Stimulated activated CD4-positive, alpha-beta T cell treated with anti-CD3 and anti-CD28 coated beads, Interleukin-1b, Interleukin-23, amount 100 ng/mL, for 24 hours (primary cell): ENCODE measurements at regions not wholly inside any gene's neighbourhood (a gene's known extent, or its start where the extent isn't known, plus 50 kb on each side); places are given as distances from the start of the nearest gene placed in this dataset.

Experiments used
- DNase-seq, 4 experiments: peaks; one replicate each; pipeline ENCODE4 v3.0.0-alpha.2; 2020; ENCODE audit warnings: low read depth in 4 of 4, low spot score in 1 of 4

GRCh38 chr1:60227601-60228000, 154.0 kb upstream of the C1orf87 start:
- no peak for DNase-seq

GRCh38 chr1:60225486-60225885, 151.9 kb upstream of the C1orf87 start:
- DNase-seq: no peak

GRCh38 chr1:60224523-60224922, 151.0 kb upstream of the C1orf87 start:
- DNase-seq: no peak

- no peak for DNase-seq
Observed at GRCh38 chr1:60223158-60223557, 149.6 kb upstream of the C1orf87 start.

GRCh38 chr1:60222360-60223115, 149.0 kb upstream of the C1orf87 start:
- DNase-seq: no peak

- DNase-seq: no peak
Observed at GRCh38 chr1:60213253-60213652, 139.7 kb upstream of the C1orf87 start.

GRCh38 chr1:60196026-60196425, 122.5 kb upstream of the C1orf87 start:
- DNase-seq: no peak

GRCh38 chr1:60185684-60186083, 112.1 kb upstream of the C1orf87 start:
- no peak for DNase-seq

GRCh38 chr1:60184521-60184920, 111.0 kb upstream of the C1orf87 start:
- no peak for DNase-seq

- no peak for DNase-seq
Observed at GRCh38 chr1:60173729-60174505, 100.3 kb upstream of the C1orf87 start.

GRCh38 chr1:60173006-60173405, 99.4 kb upstream of the C1orf87 start:
- DNase-seq: no peak

GRCh38 chr1:60171801-60172200, 98.2 kb upstream of the C1orf87 start:
- no peak for DNase-seq

- no peak for DNase-seq
Observed at GRCh38 chr1:60170709-60171108, 97.1 kb upstream of the C1orf87 start.

GRCh38 chr1:60169206-60169605, 95.6 kb upstream of the C1orf87 start:
- DNase-seq: no peak

GRCh38 chr1:60162936-60163335, 89.4 kb upstream of the C1orf87 start:
- no peak for DNase-seq

GRCh38 chr1:60160141-60160540, 86.6 kb upstream of the C1orf87 start:
- DNase-seq: no peak

GRCh38 chr1:60156371-60156770, 82.8 kb upstream of the C1orf87 start:
- no peak for DNase-seq

GRCh38 chr1:60153961-60154360, 80.4 kb upstream of the C1orf87 start:
- DNase-seq: no peak

GRCh38 chr1:60152891-60153290, 79.3 kb upstream of the C1orf87 start:
- DNase-seq: no peak

- DNase-seq: no peak
Observed at GRCh38 chr1:60151311-60151710, 77.7 kb upstream of the C1orf87 start.

GRCh38 chr1:60149251-60149650, 75.7 kb upstream of the C1orf87 start:
- no peak for DNase-seq

- no peak for DNase-seq
Observed at GRCh38 chr1:60146884-60147283, 73.3 kb upstream of the C1orf87 start.

GRCh38 chr1:60145771-60146170, 72.2 kb upstream of the C1orf87 start:
- no peak for DNase-seq
